ENCODE measurements at regions not wholly inside any gene's neighbourhood (a gene's known extent, or its start where the extent isn't known, plus 50 kb on each side); places are given as distances from the start of the nearest gene placed in this dataset.
"Not testable (repeated sequence)": the region's sequence is repeated elsewhere in the genome, so short reads cannot be mapped to it uniquely, and the experiment has no call there.

DNA sequence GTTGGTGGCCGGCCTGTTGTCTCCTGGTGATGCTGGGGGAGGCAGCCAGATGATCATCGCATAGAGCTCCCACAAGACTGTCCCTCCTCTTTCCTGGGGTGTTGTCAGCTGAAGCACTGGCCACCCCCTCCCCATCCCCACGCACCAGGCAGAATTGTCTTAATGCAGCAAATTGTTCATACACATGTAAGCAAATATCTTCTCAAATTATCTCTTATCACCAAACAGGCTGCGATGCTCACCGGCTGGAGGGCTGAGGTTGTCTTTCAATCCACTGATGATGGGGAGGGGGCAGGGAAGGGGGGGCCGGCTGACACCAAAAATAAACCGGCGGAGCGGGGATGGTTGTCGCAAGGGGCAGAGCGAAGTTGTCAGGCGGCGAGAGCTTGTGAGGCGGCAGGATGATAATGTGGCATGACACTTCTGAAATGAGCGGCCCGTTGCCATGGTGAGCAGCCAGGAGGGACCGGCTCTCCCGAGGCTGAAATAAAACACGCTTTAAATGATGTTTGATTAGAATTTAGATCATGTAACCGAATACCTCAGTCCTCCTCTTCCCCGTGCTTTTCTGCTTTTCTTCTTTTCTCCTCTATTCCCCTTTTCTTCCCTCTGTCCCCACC lies 59.8 kb downstream of the MRM1 start:
- peak; percentile 64 for DNase-seq

DNA sequence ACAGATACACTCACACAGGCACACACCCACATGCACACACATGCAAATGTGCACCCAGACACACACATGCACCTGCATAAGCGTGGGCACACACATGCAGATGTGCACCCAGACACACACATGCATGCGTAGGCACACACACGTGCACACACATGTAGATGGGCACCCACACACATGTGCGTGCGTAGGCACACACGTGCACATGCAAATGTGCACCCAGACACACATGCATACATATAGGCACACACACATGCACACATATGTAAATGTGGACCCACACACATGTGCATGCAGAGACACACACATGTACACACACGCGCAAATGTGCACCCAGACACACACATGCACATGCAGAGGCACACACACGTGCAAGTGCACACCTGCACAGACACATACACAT lies 60.3 kb downstream of the MRM1 start:
- DNase-seq: no peak

DNA sequence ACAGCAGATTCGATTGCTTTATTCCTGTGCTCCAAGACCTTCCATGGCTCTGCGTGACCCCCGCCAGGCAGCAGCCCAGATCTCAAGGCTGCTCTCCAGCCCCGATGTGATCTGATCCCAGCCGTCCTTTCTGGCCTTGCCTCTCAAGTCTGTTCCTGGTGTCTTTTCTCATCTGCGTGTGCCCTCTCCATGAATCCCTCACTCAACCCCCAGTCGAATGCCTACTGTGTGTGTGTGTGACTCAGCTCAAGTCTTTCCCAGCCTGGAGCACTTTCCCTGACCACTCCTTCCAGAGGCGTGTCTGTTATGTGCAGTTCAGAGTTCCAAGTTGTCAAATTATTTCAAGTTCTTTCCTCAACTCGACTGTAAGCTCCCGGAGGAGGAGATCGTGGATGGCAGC lies 64.0 kb downstream of the MRM1 start:
- no peak for DNase-seq

DNA sequence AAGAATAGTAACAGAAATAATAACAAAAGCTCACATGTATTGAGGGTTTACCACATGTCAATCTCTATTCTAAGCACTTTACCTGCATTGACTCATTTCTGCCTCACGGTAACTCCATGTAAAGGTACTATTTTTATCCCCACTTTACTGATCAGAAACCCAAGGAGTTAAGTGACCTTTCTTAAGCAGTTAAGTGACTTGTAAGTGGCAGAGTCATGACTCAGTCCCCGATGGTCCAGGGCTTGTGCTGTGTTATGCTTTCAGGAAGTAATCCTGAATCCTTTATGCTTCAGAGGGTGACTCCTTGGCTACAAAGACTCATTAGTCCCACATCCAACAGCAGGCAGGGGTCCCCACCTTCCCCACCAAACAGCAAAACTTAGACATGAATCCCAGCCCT lies 66.5 kb downstream of the MRM1 start:
- no peak for DNase-seq

DNA sequence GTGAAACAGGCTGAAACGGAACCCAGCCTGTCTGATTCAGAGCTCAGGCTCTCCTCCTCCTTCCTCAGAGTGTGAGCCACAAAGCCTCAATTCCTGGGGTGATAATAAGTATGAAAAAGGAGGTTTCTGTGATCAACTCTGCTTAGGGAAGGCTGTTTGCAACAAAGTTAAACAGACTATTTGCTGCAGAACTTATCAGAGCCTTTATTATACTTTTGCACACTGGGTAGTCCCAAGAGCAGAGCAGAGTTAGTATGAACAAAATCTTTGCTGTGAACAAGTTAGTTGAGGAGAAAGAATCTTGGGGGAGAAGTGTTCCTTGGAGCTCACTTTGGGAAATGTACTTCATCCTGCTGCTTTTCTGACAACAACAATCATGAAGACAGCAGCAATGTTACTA lies 67.4 kb downstream of the MRM1 start:
- no peak for DNase-seq

DNA sequence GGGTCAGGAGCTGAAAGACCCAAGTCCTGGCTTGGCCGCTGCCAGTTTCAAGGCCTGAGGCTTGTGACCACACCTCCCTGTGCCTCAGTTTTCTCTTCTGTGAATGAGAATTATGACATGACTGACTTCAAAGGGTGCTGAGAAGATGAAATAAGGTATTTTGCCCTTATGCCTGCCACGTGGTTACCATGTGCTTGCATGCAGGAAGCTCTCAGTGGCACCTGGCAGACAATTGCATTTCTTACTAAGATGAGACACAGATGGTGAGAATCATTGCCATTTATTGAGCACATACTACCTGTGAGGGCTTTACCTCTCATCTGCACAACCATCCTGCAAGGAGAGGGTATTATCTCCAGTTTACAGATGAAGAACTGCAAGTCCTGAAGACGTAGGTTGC lies 69.8 kb downstream of the MRM1 start:
- no peak for DNase-seq

DNA sequence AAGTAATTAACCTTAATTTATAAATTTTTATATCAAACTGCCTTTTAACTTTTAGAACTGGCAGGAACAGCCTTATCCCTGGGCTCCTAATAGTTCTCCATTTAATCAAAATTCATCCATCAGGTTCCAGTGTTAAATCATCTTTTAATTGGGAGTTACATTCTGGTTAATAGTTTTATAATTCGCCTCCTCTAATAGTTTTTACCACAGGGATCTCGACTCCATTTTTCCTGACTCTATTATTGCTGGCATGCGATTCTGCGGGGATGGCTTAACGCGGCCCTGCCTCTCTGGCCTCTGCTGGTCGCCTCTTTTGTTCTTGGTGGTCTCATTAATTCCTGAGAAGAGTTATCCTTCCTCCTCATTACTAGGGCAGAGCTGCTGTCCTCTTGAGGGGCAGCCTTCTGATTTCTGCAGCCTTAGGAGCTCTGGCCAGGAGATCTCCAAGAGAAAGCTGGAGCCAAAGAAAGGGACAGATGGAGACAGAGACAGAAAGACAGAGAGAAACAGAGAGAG lies 71.1 kb downstream of the MRM1 start:
- DNase-seq: no peak

DNA sequence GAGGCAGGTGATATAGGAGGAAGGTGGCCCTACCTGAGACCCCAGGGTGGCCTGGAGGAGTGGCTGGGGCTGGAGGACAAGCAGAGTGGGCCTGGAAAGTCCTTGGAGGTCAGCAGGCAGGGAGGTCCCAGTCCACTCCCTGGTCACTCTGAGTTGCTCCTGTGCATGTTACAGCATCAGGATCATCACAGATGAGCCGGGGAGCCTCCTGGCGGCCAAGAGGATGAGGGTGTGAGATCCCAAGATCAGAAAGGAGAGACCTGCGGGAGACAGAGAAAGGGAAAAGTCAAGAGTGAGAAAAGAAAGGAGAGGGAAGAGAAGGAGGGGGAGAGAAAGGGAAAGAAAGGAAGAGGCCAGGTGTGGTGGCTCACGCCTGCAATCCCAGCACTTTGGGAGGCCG lies 71.7 kb downstream of the MRM1 start:
- DNase-seq: no peak

DNA sequence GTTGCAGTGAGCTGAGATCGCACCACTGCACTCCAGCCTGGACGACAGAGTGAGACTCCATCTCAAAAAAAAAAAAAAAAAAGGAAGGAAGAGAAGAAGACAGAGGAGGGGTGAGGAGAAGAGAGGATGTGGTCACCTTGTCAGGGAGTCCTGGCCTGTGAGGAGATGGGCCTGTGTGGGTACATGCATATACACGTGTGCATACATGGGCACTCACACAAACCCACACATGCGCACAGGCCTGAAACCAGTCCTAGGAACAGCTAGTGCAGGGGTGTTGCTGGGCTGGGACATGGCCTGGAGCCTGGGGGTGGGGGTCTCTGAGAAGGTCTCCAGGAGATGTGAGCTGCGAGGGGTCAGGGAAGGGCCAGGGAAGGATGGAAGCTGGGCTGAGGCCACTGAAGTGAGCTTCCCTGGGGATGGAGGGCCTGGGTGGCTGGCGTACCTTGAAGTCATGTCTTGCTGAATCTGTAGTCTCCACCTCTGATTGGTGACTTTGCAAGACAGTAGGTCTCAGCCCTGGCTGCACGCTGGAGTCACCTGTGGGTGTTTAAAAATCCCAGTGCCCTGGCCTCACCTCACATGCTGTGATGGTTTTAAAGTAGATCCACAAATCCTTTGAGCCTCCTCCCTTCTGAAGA lies 72.4 kb downstream of the MRM1 start:
- no peak for DNase-seq

DNA sequence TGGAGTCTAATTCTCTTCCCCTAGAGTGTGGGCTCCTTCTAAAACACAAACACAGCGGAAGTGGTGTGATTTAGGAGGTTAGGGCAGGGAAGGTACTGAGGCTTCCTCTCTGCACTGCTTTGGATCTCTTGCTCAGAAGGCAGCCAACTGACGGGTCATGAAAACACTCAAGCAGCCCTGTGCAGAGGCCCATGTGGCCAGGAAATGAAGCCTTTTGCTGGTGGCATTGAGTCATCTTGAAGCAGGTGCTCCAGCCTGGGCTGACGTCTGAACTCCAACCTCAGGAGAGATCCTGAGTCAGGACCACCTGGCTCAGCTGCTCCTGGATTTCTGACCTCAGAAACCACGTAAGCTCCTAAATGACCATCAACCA lies 72.9 kb downstream of the MRM1 start:
- no peak for DNase-seq

DNA sequence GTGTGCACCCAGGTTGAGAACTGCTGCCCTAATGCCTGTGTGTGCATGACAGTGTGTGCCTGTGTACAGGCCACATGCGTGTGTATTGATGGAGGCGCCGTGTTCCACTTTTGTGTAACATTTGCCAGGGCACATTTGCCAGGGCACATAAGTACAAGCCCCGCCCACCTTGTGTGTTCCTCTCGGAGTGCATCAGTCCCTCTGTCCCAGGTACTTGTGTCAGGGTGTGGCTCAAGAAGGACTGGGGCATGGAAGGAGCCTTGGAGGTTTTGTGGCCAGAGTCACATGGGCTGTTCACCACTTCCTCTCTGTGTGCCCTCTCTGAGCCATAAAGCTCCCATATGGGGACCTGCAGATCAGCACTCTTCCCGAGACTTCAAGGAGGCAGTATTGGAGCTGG lies 73.9 kb downstream of the MRM1 start:
- peak; percentile 45 for DNase-seq

DNA sequence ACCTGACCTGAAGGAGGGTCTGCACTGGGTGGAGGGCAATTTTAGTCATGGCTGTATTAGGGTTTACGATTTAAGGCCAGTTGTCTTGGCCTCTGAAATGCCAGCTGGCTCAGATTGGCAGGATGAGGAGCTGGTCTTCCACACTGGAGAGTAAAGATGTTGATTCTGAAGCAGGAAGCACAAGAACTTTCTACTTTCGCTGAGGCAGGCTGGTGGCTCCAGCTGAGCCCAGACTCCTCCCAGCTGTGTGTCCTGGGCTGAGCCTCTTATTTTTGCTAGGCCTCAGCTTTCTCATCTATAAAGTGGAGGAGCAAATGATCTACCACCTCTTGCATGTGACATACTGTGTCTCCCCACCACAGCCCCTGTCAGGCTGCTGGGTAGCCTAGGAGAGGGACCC lies 74.4 kb downstream of the MRM1 start:
- peak; percentile 75 for DNase-seq

DNA sequence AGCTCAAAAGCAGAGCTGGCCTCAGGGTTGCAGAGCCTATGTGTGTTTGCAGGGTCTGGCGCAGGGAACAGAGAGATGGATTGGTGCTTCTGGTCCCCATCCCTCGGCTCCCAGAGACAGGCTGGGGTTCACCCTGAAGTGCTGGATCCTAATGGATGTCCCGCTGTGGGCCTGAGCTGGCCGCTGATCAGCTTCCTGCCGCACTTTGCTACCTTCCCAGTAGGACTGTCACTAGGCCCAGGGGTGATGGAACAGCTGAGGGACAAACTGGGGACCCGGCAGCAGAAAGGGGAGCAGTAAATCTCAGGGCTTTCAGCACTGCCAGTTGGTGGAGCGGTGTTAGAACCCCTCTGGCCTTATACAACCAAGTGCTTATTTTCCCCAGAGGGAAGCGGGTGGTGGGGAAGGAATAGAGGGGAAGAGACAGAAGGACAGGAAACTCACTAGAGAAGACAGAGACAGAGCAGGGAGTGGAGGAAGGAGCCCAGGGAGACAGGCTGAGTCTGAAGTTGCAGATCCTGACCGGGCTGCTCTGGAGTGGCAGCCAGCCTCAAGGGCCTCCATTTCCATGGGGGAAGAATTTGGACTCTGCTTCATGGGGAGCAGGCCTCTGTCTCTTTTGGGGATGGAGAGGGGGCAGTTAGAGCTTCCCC lies 78.6 kb downstream of the MRM1 start:
- no peak for DNase-seq

DNA sequence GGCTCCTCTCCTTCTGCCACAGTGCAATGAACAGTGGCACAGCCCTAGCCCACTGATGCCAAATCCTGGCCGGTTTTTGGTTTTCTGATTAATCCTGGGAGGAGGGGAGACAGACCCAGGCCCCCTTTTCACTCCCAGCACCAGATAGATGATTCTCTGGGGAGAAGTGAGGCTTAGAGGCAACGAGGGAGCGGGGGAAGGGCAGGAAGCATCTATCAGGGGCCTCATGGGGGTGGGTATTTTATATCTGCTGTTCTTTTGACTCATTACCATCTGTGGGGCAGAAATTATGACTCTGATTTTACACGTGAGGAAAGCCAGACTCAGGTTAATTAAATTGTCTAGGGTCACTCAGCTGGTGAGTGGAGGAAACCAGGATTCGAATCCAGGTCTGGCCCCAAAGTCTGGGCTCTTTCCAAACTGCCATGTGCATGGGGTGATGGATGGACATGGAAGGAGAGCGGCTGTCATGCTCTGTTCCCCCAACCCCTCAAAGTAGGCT lies 79.4 kb downstream of the MRM1 start:
- peak; percentile 35 for DNase-seq

DNA sequence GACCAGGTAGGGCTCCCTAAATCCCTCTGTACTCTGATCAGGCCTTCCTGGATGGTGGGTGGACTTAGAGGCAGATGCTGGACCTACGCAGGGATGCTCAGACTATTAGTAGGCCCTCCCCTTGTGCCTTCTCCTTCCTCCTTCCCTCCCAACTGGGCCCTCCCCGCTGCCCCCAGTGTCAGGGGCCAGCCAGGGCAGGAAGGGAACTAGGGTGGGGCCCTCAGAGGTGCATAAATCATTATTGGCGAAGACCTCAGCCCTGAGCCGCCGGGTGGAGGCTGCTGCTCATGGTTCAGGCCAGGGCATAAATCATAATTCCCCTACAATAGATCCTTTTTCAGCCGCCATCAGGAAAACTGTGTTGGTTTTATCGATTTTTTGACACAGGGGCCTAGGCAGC lies 81.4 kb downstream of the MRM1 start:
- no peak for DNase-seq

DNA sequence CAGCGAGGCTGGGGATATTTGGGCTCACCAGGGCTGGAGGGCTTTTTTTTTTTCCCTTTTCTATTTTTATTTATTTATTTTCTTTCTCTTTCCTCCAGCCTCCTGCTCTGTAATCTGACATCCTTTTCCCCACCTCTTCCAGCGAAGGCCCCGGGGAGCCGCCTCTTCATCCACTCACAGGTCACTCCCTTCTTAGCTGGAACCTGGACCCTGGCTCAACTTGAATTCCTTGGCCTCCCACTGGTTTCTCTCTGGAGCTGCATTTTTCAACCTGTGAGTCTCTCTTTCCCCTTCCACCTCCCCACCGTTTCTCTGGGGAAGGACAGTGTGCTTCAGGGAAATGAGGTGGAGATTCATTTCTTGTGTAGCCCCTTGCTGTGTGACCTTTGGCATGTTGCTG lies 82.0 kb downstream of the MRM1 start:
- DNase-seq: no peak

DNA sequence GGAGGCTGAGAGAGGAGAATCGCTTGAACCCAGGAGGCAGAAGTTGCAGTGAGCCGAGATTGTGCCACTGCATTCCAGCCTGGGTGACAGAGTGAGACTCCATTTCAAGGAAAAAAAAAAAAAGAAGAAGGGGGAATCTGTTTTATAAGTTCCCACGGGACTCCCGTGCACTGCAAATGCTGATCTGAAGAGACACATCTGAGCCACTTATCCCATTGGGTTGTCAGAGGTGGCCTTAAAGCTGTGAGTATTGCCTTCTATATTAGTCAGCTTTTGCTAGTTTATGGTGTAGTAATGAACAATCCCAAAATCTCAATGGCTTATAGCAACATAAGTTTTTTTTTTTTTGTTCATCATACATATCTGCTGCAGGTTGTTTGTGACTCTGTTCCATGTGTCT lies 82.8 kb downstream of the MRM1 start:
- DNase-seq: no peak

DNA sequence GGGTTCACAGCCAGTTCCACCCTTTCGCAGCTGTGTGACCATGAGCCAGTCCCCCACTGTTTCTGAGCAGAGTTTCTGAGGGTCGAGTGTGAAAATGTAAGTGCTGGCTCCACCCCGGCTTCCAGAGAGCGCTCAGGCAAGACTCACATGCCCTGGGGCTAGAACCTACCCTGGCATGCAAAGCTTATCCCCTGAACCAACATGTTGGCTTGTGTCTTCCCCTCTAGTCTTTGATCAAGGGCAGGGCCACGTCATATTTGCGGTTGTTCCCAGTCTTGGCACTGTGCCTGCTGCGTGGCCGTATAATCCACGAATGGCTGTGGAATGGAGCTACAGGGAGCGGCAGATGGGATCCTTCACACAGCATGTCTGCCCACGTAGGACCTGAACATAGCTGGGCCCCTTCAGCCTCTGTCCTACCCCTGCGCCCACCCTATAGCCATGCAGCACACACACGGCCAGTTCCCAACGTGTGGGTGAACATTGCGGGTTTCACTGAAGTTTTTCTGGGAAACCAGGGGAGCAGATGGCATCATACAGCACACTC lies 84.8 kb downstream of the MRM1 start:
- peak; percentile 72 for DNase-seq

DNA sequence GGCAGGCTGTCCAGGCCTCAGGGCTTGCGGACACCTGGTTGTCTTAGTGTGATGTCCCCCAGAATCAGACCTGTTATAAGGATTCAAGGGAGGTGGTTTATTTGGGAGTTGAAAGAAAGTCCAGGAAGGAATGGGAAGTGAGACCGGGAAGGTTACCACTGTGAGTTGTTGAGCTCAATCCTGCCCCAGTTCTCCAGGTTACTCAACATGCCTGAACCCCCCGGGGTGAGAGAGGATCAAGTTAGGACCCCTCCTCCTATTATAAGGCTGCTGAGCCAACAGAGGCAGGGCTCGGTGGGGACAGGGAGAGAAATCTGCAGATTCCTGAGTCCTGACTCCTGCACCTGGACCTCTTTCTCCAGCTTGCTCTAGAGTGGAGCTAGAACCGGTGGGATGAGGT lies 86.4 kb downstream of the MRM1 start:
- DNase-seq: peak; percentile 95

DNA sequence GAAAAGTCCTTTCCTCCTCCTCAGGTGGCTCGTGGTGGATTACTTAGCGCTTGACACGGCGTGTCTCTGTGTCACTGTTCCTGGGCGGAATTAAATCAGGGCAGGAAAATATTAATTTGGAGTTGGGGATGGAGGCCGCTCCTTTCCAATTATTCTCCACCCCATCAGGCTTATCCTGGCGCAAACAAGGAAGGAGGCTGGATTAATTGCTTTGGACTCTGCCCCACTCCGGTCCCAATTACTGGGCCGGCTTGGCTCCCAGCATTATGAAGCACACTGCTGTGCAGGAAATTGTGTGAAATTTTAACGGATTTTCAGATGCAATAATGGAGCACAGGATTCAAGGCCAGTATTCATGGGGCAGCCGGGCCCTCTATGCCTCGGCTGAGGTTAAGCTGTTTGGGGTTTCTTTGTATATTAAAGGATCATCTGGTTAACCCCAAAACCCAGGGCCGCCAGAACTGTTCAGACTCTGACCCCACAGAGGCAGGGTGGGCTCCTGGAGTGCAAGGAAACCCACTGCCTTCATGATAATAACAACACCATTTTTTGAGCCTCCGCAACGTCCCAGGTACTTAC lies 87.8 kb downstream of the MRM1 start:
- peak; percentile 74 for DNase-seq

DNA sequence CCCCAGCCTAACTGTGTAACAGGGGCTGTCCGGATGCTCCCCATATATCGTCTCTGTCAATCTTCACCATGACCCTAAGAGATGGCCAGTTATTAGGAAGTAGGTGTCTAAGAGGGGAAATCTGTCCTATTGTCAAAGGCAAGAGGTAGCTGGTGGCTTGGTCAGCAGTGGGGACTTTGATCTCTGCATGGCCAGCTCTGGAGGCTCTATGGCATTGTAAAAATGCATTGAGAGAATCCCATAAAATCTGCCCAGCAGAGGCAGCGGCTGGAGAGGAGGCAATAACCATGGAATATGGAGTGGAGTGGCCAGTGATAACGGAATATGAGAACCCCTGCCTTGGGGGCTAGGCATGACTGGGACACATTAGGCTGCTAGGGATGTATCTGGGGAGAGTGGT lies 88.8 kb downstream of the MRM1 start:
- no peak for DNase-seq

DNA sequence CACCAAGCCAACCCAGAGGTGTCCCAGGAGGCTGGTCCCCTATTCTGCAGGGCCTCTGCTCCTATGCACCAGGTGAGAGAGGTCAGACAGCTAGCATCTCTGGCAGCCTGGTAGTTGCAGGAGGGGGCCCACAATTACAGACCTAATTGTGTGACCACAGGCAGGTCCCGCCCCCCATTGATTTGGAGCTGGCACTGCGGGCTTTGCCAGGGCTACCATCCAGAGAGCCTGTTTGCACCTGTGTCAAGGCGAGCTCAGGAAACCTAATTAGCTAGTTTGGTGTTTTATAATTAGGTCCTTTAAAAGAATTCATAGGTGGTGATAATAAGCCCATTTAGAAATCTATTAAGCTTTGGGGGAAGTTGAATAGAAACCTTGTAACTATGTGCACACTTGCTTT lies 90.2 kb downstream of the MRM1 start:
- peak; percentile 90 for DNase-seq

DNA sequence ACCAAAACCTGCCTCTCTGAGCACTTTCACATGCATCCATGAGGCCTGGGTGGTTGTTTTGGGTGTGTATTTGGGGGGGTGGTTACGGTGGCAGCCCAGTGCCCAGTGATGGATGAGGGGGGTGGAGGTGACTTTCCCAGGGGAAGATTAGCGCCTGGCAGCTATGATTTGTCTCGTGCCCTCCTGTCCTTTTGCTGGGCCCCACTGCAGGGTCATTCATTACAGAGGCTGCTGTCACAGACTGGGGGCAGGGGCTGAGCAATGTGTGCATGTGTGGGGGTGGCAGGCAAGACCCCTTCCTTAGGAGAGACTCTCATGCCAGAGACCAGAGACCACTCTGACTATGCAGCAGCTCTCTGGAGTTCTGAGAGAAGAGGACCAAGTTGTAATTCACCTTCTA lies 93.7 kb downstream of the MRM1 start:
- DNase-seq: no peak

DNA sequence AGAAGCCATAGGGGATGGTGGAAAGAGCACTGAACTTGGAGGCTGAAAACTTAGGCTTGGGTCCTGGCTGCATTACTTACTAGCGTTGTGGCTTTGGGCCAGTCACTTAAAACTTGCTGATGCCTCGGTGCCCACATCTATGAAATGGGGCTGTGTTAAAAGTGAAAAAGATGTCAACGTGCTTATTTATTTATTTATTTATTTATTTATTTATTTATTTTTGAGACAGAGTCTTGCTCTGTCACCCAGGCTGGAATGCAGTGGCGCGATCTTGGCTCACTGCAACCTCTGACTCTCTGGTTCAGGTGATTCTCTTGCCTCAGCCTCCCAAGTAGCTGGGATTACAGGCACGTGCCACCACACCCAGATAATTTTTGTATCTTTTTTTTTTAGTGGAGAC lies 94.3 kb downstream of the MRM1 start:
- DNase-seq: not testable (repeated sequence)
